Testis (tissue), 2 donors: ENCODE measurements at regions not wholly inside any gene's neighbourhood (a gene's known extent, or its start where the extent isn't known, plus 50 kb on each side); places are given as distances from the start of the nearest gene placed in this dataset.

Experiments
- DNase-seq: peaks from one replicate; pipeline ENCODE4 v3.0.0-alpha.2; 2019
- H3K27ac ChIP-seq, 2 donors: fragments of 200-600 bp; sonication (generic); one replicate each; pipeline ENCODE4 v1.5.1; 2019
- H3K27me3 ChIP-seq: fragments of 200-600 bp; sonication (generic); one replicate; pipeline ENCODE4 v1.5.1; 2019
- H3K36me3 ChIP-seq: fragments of 200-600 bp; sonication (generic); one replicate; pipeline ENCODE4 v1.5.1; 2017; ENCODE audit warnings: low read depth; ENCODE audit errors: missing control alignments
- H3K4me1 ChIP-seq: fragments of 200-600 bp; sonication (generic); one replicate; pipeline ENCODE4 v1.5.1; 2019
- H3K4me3 ChIP-seq, 2 donors: fragments of 200-600 bp; sonication (generic); one replicate each; pipeline ENCODE4 v1.5.1; 2017 to 2019
- H3K9me3 ChIP-seq: fragments of 200-600 bp; sonication (generic); one replicate; pipeline ENCODE4 v1.5.1; 2017
- CTCF ChIP-seq, 3 experiments: fragments of 450-650 bp in 2 of 3; fragments of 200-600 bp in 1 of 3; sonication (generic) in 1 of 3; IDR thresholded peaks; one replicate each; pipeline ENCODE4 v1.5.1; 2016 to 2019; ENCODE audit warnings: antibody characterized with exemption in 3 of 3, mild to moderate bottlenecking in 2 of 3, moderate library complexity in 1 of 3
- POLR2A ChIP-seq: fragments of 450-650 bp; IDR thresholded peaks from one replicate; pipeline ENCODE4 v1.6.1; 2017; ENCODE audit warnings: antibody characterized with exemption, mild to moderate bottlenecking, moderate library complexity
- WGBS, 2 donors: methylation state at CpG; one replicate each; pipeline ENCODE4 v1.1.5; 2018; 5-methylcytosine and 5-hydroxymethylcytosine counted together
- intact Hi-C: fragments of 100-400 bp; cut with DNase I; formaldehyde crosslinking; loops from one replicate; pipeline ENCODE4 v1.15.1; 2023; ENCODE audit warnings: low total_unique reads

- no peaks in the 10 kb centered on the region for H3K36me3 ChIP-seq
- no peak for DNase-seq
- no peaks in the 10 kb centered on the region for H3K9me3 ChIP-seq
- no peak overlapping the region for H3K4me3 ChIP-seq
- no peak overlapping the region for H3K27ac ChIP-seq
- no peaks in the 10 kb centered on the region for H3K27me3 ChIP-seq
- 93 to 98% methylated on average over 6 of the region's 6 CpGs for WGBS, 2 donors
- no peaks in the 10 kb centered on the region for H3K4me1 ChIP-seq
- no peak for TF ChIP-seq POLR2A
- TF ChIP-seq CTCF (IDR thresholded peaks at IDR 0.05), result no peak
- intact Hi-C loops, result no loop called here
Measured at GRCh38 chr2:126834006-126834659, 64.6 kb upstream of the TEX51 start.

GRCh38 chr2:126835261-126835660 lies 63.4 kb upstream of the TEX51 start:
- WGBS, 2 donors, result 87 to 92% methylated on average over 8 of the region's 8 CpGs

GRCh38 chr2:126835831-126836230 lies 62.9 kb upstream of the TEX51 start:
- no peaks in the 10 kb centered on the region for H3K36me3 ChIP-seq
- H3K27me3 ChIP-seq, result no peaks in the 10 kb centered on the region
- DNase-seq, result no peak
- 53 to 66% methylated on average over 8 to 10 of the region's 10 CpGs for WGBS, 2 donors
- TF ChIP-seq POLR2A (no peak), CTCF (IDR thresholded peaks at IDR 0.05) (no peak)
- H3K4me1 ChIP-seq, result no peaks in the 10 kb centered on the region
- H3K4me3 ChIP-seq, result no peak overlapping the region
- H3K9me3 ChIP-seq, result no peaks in the 10 kb centered on the region
- intact Hi-C loops, result no loop called here
- H3K27ac ChIP-seq, result no peak overlapping the region

More at GRCh38 chr2:126835261-126835660, 63.4 kb upstream of the TEX51 start:
- Histone ChIP-seq H3K36me3 (no peaks in the 10 kb centered on the region), H3K27me3 (no peaks in the 10 kb centered on the region), H3K27ac (no peak overlapping the region), H3K9me3 (no peaks in the 10 kb centered on the region), H3K4me1 (no peaks in the 10 kb centered on the region), H3K4me3 (no peak overlapping the region)
- DNase-seq, result no peak
- intact Hi-C loops, result no loop called here
- no peak for TF ChIP-seq CTCF (IDR thresholded peaks at IDR 0.05)
- TF ChIP-seq POLR2A, result no peak

GRCh38 chr2:126836761-126837679 lies 61.7 kb upstream of the TEX51 start:
- no peak overlapping the region for H3K27ac ChIP-seq
- H3K36me3 ChIP-seq, result no peaks in the 10 kb centered on the region
- TF ChIP-seq POLR2A (no peak), CTCF (IDR thresholded peaks at IDR 0.05) (no peak)
- no peaks in the 10 kb centered on the region for H3K27me3 ChIP-seq
- H3K4me3 ChIP-seq, result no peak overlapping the region
- no peaks in the 10 kb centered on the region for H3K4me1 ChIP-seq
- no peak for DNase-seq
- H3K9me3 ChIP-seq, result no peaks in the 10 kb centered on the region
- intact Hi-C loops, result no loop called here
- WGBS, 2 donors, result 86 to 96% methylated on average over 11 to 20 of the region's 20 CpGs
